NT2/D1 (cell line): ENCODE measurements at regions not wholly inside any gene's neighbourhood (a gene's known extent, or its start where the extent isn't known, plus 50 kb on each side); places are given as distances from the start of the nearest gene placed in this dataset.

Source experiments
- DNase-seq: peaks from one replicate; pipeline ENCODE4 v3.0.0-alpha.2; 2011; ENCODE audit warnings: low read depth, low spot score
- H3K27me3 ChIP-seq: 2 replicates; pipeline ENCODE4 v1.6.0; 2011; ENCODE audit warnings: mild to moderate bottlenecking; ENCODE audit not compliant: insufficient read length, insufficient read depth
- H3K36me3 ChIP-seq: 2 replicates; pipeline ENCODE4 v1.6.1; 2011; ENCODE audit warnings: mild to moderate bottlenecking, low read length, mixed read lengths; ENCODE audit not compliant: insufficient read depth, insufficient read length
- H3K4me1 ChIP-seq: 2 replicates; pipeline ENCODE4 v1.5.1; 2011; ENCODE audit not compliant: insufficient read depth, insufficient read length
- H3K4me3 ChIP-seq: 2 replicates; pipeline ENCODE4 v1.5.1; 2011; ENCODE audit warnings: low read depth; ENCODE audit not compliant: insufficient read length
- H3K9ac ChIP-seq: 2 replicates; pipeline ENCODE4 v1.6.0; 2011; ENCODE audit warnings: low read depth; ENCODE audit not compliant: insufficient read length
- H3K9me3 ChIP-seq: 2 replicates; pipeline ENCODE4 v1.5.1; 2011; ENCODE audit warnings: mild to moderate bottlenecking, low read length; ENCODE audit not compliant: insufficient read depth
- SUZ12 ChIP-seq: IDR thresholded peaks from 2 replicates; pipeline ENCODE4 v1.6.1; 2011; ENCODE audit not compliant: insufficient read length, insufficient read depth; ENCODE audit errors: extremely low read depth
- YY1 ChIP-seq: IDR thresholded peaks from 2 replicates; pipeline ENCODE4 v1.6.1; 2011; ENCODE audit not compliant: insufficient read length, insufficient read depth
- ZNF274 ChIP-seq: IDR thresholded peaks from 2 replicates; pipeline ENCODE4 v1.6.1; 2011; ENCODE audit warnings: mild to moderate bottlenecking, low read depth, low read length

DNA sequence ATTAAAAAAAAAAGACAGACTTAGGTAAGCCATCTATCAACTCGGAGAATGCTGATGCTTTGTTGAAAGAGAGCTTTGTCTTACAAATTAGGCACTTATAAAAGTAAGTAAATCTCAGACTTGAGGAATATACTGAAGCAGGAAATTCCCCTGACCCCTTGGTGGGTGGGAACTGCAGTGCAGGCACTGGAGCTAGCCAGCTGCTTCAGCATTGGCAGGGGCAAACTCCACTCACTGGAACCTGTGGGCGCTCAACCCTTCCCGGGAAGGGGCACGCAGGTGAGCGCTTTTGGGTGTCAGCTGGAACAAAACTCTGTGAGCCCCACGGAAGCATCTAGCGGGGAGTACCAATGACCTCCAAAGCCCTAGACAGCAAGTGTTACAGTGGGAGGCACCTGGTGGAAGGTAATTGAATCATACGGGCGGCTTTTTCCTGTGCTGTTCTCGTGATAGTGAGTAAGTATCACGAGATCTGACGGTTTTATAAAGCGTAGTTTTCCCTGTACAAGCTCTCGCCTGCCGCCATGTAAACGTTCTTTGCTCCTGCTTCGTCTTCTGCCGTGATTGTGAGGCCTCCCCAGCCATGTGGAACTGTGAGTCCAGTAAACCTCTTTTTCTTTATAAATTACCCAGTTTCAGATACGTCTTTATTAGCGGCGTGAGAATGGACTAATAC lies 628.0 kb upstream of the CDH18 start:
- Histone ChIP-seq H3K4me3 (no peak overlapping the region), H3K27me3 (no peaks in the 10 kb centered on the region), H3K36me3 (no peaks in the 10 kb centered on the region), H3K9ac (no peak overlapping the region), H3K4me1 (no peaks in the 10 kb centered on the region), H3K9me3 (no peaks in the 10 kb centered on the region)
- no peak for DNase-seq
- TF ChIP-seq YY1: no peak
- no peak for TF ChIP-seq ZNF274
- TF ChIP-seq SUZ12: no peak

DNA sequence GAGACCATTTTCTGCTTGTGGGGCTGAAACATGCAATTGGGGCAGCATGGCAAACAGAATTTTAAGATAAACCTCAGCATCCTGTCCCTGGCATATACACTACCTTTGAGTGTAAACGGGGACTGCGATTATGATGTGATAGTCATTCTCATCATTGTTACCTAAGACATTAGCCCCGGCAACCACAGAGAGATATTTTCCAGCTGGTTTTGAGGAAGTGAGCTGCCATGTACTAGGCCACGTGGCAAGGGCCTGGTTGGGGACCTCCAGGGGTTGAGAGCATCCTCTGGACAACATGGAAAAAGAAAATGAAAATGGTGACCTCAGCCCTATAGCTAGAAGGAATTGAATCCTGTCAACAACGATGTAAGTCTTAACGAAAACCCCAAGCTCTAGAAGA lies 623.6 kb upstream of the CDH18 start:
- no peak for DNase-seq
- Histone ChIP-seq H3K9me3 (no peaks in the 10 kb centered on the region), H3K9ac (no peak overlapping the region), H3K4me3 (no peak overlapping the region), H3K36me3 (no peaks in the 10 kb centered on the region), H3K27me3 (no peaks in the 10 kb centered on the region), H3K4me1 (no peaks in the 10 kb centered on the region)
- TF ChIP-seq YY1 (no peak), ZNF274 (no peak), SUZ12 (no peak)

DNA sequence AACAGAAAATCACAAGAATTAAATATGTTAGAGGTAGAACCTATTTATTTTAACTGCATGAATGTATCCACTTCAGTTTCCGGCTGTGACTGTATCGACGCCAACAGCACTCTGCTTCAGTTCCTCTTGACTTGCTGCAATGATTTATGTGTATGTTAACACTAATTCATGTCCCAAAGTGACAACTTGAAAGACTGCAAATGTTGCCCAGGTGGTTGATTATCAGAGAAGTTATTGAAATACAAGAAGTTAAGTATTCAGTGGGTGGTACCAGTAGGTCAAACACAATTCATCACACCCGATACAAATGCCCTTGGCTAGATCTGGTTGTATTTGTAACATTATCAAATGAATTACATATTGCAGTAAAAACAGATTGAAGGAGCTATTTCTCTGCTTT lies 622.7 kb upstream of the CDH18 start:
- no peaks in the 10 kb centered on the region for H3K27me3 ChIP-seq
- no peak overlapping the region for H3K9ac ChIP-seq
- no peak overlapping the region for H3K4me3 ChIP-seq
- no peak for DNase-seq
- H3K9me3 ChIP-seq: no peaks in the 10 kb centered on the region
- H3K36me3 ChIP-seq: no peaks in the 10 kb centered on the region
- TF ChIP-seq SUZ12: no peak
- no peak for TF ChIP-seq YY1
- TF ChIP-seq ZNF274: no peak
- H3K4me1 ChIP-seq: no peaks in the 10 kb centered on the region

DNA sequence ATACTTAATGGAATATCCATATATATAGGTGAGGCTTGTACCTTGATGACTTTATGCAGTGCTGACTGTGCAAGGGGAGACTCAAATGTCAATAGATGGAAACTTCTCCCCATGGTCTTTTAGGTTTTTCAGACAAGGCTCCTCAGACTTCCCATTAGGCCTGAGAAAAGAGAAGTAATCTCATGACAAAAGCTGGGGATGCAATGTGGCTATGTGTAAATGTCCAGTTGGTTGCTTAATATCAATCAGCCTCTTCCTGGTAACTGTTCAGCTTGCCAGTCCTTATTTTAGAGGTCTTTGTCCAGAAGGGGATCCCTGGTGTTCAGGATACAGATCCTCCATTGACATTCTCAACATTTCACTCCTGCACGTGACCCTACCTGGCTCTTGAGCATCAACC lies 621.1 kb upstream of the CDH18 start:
- no peak for TF ChIP-seq SUZ12
- TF ChIP-seq ZNF274: no peak
- no peak for TF ChIP-seq YY1
- no peaks in the 10 kb centered on the region for H3K36me3 ChIP-seq
- no peaks in the 10 kb centered on the region; the same call in 1 of the 2 replicates for H3K9me3 ChIP-seq
- no peak overlapping the region for H3K9ac ChIP-seq
- H3K4me3 ChIP-seq: no peak overlapping the region
- DNase-seq: no peak
- no peaks in the 10 kb centered on the region for H3K4me1 ChIP-seq
- H3K27me3 ChIP-seq: no peaks in the 10 kb centered on the region

DNA sequence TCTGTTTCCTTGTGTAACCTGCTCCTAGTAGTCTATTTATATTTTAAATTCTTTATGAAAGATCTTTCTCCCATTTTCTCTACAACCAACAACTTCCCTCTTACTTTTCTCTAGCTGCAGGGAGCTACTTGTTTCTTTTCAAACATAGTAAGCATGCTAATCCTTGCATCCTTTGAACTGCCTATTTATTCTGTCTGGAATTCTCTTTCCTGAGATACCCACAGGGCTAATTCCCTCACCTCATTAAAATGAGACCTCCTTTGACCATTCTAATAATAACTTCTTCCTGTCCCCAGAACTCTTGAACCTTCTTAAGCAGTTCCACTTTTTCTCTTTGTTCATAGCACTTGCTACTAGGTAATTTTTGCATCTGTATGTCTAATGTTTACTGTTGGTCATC lies 620.6 kb upstream of the CDH18 start:
- Histone ChIP-seq H3K4me1 (no peaks in the 10 kb centered on the region), H3K4me3 (no peak overlapping the region), H3K9me3 (no peaks in the 10 kb centered on the region; the same call in 1 of the 2 replicates), H3K27me3 (no peaks in the 10 kb centered on the region), H3K36me3 (no peaks in the 10 kb centered on the region), H3K9ac (no peak overlapping the region)
- DNase-seq: no peak
- TF ChIP-seq SUZ12 (no peak), YY1 (no peak), ZNF274 (no peak)

DNA sequence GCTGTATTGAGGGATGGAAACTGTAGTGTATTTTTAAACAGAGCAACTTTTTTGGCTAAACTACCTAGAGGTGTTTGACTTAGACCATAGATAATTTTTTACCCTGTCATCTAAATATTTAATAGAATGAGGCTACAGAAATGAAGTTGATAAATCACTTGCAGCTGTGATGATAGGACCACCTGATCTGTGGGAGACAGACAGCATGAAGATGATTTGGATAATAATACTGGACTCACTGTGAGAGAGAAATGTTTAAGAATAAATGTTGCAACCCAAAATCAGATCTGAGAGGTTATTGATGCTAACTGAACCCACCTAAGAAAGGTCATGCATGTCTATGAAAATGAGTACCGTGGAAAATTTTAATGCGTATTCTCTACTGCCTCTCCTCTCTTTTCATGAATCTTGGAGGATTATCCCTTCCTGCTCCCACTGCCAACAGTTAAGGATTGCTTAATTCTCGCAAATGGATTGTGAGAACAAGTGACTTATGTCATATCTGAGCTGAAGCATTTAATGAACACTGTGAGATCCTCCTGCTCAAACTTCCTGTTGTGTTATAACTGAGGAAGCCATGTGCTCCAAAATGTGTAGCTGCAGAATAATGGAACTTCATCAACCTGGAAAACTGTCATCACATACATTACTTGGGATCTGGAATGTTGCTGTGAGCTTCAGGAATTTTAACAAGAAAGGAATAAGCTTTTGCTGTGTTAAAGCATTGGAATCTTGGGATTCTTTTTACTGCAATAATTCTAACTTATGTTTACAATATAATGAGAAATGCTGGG lies 617.9 kb upstream of the CDH18 start:
- Histone ChIP-seq H3K4me1 (no peaks in the 10 kb centered on the region), H3K27me3 (no peaks in the 10 kb centered on the region), H3K36me3 (no peaks in the 10 kb centered on the region), H3K9me3 (no peaks in the 10 kb centered on the region; the same call in 1 of the 2 replicates), H3K9ac (no peak overlapping the region), H3K4me3 (no peak overlapping the region)
- no peak for DNase-seq
- TF ChIP-seq SUZ12 (no peak), ZNF274 (no peak), YY1 (no peak)

DNA sequence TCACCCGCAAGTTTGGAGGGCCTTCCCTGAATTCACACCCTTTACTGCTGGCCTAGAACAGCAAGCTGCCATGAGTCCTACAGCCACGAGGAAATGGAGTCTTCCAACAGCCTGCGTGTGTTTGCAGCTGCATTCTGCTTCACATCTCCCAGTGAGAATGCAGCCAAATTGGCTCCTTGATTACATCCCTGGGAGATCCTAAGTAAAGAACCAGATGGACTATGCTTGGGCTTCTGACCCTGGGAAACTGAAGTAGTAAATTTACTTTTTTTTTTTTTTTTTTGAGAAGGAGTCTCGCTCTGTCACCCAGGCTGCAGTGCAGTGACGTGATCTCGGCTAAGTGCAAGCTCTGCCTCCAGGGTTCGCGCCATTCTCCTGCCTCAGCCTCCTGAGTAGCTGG lies 617.0 kb upstream of the CDH18 start:
- no peaks in the 10 kb centered on the region for H3K27me3 ChIP-seq
- H3K9ac ChIP-seq: no peak overlapping the region
- H3K4me3 ChIP-seq: no peak overlapping the region
- no peaks in the 10 kb centered on the region for H3K36me3 ChIP-seq
- TF ChIP-seq YY1 (no peak), SUZ12 (no peak), ZNF274 (no peak)
- DNase-seq: no peak
- H3K9me3 ChIP-seq: no peaks in the 10 kb centered on the region; the same call in 1 of the 2 replicates
- H3K4me1 ChIP-seq: no peaks in the 10 kb centered on the region
